ENCODE measurements at regions not wholly inside any gene's neighbourhood (a gene's known extent, or its start where the extent isn't known, plus 50 kb on each side); places are given as distances from the start of the nearest gene placed in this dataset.

DNA sequence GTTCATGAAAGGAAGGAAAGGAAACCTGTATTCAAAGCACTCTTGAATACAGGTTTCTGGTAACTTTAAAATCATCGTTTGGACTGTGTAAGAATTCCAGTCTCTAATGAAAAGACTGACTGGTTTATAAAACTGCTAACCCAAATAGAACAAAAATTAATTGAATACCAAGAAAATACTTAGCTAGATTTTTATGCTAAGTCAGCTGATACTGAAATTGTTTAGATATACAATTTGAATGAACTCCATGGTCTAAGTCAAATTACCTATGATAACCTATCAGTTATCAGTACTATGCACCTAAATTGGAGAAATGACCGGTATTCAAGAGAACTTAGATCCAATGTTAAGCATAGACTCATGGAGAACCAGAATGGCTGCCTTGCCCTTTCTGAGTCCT is 338.3 kb downstream of the RNF144B start:
- TF ChIP-seq, protein P1, sequence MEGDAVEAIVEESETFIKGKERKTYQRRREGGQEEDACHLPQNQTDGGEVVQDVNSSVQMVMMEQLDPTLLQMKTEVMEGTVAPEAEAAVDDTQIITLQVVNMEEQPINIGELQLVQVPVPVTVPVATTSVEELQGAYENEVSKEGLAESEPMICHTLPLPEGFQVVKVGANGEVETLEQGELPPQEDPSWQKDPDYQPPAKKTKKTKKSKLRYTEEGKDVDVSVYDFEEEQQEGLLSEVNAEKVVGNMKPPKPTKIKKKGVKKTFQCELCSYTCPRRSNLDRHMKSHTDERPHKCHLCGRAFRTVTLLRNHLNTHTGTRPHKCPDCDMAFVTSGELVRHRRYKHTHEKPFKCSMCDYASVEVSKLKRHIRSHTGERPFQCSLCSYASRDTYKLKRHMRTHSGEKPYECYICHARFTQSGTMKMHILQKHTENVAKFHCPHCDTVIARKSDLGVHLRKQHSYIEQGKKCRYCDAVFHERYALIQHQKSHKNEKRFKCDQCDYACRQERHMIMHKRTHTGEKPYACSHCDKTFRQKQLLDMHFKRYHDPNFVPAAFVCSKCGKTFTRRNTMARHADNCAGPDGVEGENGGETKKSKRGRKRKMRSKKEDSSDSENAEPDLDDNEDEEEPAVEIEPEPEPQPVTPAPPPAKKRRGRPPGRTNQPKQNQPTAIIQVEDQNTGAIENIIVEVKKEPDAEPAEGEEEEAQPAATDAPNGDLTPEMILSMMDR (IDR thresholded peaks at IDR 0.05; ENCODE audit: insufficient read depth, low read length, poor library complexity, severe bottlenecking): no peak
- TF ChIP-seq EZH2phosphoT487 (conservative IDR thresholded peaks at IDR 0.05; ENCODE audit: low read length): no peak
